ENCODE measurements at regions not wholly inside any gene's neighbourhood (a gene's known extent, or its start where the extent isn't known, plus 50 kb on each side); places are given as distances from the start of the nearest gene placed in this dataset.
"Not testable (repeated sequence)": the region's sequence is repeated elsewhere in the genome, so short reads cannot be mapped to it uniquely, and the experiment has no call there.

DNA sequence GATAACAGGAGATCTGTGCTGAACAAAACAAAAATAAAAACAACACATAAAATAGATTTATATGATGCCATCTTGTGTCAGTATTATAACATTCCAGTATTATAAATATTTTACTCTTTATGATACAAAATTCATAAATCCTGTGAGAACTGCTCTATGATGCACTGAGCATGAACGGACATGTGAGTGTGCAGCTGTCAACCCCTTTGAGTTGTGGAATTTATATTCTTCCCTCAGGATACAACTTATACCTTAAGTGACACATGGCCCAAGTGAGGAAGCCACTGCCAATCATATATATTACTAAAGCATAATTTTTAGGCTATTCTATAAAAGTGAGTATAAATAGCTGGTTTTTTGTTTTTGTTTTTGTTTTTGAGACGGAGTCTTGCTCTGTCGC, 116.0 kb upstream of the OR13F1 start:
- DNase-seq (no peak), ATAC-seq (ENCODE audit: poor library complexity) (no peak)
- intact Hi-C loops (cut with DNase I), result loop anchor here (5.0 to 10.0 kb wide), 2 partner anchors 213 to 991 kb away; no protein-coding TSS in a partner anchor

DNA sequence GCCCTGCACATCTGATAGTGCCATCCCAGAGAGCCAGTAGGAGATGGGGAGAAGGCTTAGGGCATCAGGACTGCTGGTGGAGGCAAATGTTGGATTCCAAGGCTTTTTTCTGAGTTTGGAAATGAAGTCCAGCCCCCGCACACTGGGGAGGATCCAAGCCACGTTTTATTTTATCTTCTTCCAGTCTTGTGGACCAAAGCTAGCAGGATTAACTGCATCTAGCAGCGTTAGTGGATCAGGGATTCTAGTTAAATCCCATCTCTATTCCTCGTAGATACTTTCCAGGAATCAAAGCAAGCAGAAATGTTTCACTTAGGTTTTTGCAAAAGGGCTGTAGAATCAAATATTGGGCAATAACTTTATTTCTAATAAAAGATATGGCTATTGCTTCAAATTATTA, 114.7 kb upstream of the OR13F1 start:
- intact Hi-C loops (cut with DNase I), result loop anchor here (5.0 to 10.0 kb wide), 2 partner anchors 215 to 992 kb away; no protein-coding TSS in a partner anchor
- DNase-seq (no peak), ATAC-seq (ENCODE audit: poor library complexity) (no peak)

DNA sequence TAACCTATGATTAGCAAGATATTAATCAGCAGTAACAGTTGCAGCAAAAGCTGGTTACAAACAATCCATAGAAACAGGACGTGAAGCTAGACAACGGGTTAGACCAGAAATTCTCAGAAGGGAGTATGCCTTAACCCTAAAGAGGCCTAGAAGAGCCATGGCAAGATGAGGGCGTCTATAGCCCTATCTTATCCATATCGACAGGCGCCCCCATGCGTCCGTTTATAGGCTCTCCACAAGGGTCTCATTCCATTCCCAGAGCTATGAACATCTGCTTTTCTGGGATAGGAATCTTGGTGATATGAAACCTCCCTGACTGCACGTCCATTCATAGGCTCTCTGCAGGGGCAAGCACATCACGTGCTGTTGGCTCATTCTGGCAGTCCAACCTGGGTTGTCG, 109.2 kb upstream of the OR13F1 start:
- ATAC-seq (ENCODE audit: poor library complexity); intact Hi-C loops (cut with DNase I); DNase-seq: not testable (repeated sequence)

DNA sequence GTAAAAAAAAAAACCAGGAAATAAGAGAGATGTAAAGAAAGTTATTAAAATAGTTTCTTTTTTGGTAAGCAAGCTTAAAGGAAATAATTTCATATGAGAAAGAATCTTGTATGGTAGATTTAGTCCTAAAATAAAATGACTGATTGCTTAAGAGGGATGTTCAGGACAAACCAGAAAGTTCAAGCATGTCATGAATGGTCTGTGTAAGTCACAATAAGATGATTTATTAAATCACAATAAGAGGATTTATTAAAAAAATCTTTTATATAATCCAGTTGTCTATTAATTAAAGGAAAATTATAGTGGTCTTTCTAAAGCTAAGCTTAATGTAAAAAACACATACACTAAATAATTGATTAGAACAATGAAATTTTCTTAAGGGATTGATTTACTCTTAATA, 91.8 kb upstream of the OR13F1 start:
- ATAC-seq (ENCODE audit: poor library complexity) (no peak), DNase-seq (no peak)
- intact Hi-C loops (cut with DNase I), result no loop called here

DNA sequence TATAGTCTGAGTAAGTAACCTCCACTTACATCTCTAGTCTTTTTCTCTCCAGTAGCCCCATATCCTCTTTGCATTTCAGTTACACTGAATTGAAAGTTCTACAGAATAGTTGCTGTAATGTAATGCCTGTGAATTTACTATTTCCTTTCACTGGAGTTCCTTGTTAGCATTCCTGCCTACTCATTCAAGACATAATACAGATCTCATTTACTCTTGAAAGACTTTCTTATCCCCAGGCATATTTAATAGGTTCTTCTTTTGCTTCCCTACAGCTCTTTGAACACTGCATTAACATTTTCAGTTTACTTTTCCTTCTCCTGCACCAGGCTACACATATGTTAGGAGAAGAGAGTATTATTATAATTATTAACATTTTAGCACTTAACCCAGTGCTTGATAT, 87.6 kb upstream of the OR13F1 start:
- intact Hi-C loops (cut with DNase I), result no loop called here
- no peak for ATAC-seq (ENCODE audit: poor library complexity)
- DNase-seq, result no peak

DNA sequence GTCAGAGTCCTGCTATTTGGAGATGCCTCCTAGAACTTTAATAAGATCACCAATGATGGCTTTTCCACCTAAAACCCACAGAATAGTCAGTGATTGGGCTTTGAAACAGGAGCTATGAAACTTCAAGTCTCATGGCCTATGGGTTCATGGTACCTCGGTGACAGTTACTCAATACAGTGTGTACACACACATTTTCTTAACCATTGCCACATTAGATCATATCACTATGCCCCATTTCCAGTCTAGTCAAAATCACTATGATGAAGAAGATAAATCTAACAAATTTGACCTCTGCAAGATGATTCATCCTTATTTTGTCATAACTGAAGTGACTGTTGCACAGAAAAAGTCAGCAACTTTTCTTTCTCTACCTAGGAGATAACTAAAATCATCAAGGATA, 86.8 kb upstream of the OR13F1 start:
- ATAC-seq (ENCODE audit: poor library complexity) (no peak), DNase-seq (no peak)
- intact Hi-C loops (cut with DNase I), result no loop called here

DNA sequence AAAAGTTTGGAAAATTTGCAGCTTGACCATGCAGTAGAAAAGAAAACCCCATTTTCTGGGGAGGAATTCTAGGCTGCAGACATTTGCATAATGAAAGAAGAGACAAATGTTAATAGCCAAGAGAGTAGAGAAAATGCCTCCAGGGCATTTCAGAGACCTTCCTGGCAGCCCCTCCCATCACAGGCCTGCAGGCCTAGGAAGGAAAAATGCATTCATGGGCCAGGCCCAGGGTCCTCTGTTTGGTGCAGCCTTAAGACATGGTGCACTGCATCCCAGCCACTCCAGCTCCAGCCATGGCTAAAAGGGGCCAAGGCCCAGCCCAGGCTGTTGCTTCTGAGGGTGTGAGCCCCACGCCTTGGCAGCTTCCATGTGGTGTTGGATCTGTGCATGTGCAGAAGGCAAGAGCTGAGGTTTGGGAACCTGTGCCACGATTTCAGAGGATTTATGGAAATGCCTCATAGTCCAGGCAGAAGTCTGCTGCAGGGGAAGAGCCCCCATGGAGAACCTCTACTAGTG, 75.0 kb upstream of the OR13F1 start:
- ATAC-seq (ENCODE audit: poor library complexity) (no peak), DNase-seq (no peak)
- intact Hi-C loops (cut with DNase I), result no loop called here

DNA sequence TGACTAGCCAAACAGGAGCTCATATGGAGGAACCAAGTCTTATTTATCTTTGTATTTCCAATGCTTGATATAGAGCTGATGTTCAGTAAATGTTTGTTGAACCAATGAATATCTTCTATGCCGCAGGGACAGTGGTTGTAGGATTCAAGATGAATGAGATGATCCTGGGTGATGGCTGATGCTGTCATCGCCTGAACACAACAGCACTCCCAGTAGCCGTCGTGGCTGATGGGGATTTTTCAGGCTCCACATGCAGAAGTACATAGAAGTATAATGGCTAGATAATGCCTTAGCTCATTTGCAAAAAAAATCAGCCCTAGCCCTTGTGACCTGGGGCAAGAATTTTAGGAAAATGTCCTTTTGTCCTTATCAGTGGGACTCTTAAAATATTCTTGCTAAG, 69.0 kb upstream of the OR13F1 start:
- DNase-seq (no peak), ATAC-seq (ENCODE audit: poor library complexity) (no peak)
- intact Hi-C loops (cut with DNase I), result no loop called here

DNA sequence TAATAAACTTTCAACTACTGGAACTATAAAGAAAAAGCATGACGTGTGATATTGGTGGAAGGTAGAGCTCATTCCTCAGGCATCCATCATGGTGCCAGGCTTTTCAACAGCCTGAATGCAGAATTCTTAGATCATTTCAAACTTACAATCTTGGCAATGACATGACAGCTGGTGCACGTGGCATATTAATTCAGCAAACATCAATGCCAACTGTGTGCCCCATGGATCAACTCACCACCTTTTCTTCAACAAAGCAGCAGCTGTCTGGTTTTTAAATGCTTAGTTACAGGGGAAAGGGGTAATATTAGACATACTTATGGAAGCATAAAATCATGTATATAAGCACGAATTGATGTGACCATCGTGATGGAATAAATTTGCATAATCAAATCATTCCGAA, 56.0 kb upstream of the OR13F1 start:
- intact Hi-C loops (cut with DNase I), result no loop called here
- no peak for DNase-seq
- no peak for ATAC-seq (ENCODE audit: poor library complexity)

Measured in Right ventricle myocardium superior (tissue), 1 donor.